ENCODE measurements at regions not wholly inside any gene's neighbourhood (a gene's known extent, or its start where the extent isn't known, plus 50 kb on each side); places are given as distances from the start of the nearest gene placed in this dataset.

GRCh38 chr11:24246715-24247114 is 250.1 kb upstream of the LUZP2 start:
- TF ChIP-seq TAF1 (IDR thresholded peaks at IDR 0.05; ENCODE audit: low read depth, low read length) (no peak), POLR2A (IDR thresholded peaks at IDR 0.05; ENCODE audit: low read depth, low read length) (no peak), POLR2AphosphoS5 (IDR thresholded peaks at IDR 0.05; ENCODE audit: low read depth, low read length) (no peak), SPI1 (IDR thresholded peaks at IDR 0.05; ENCODE audit: low read depth, low read length) (no peak), POU2F2 (IDR thresholded peaks at IDR 0.05; ENCODE audit: low read depth, low read length) (no peak)
